ENCODE measurements at regions not wholly inside any gene's neighbourhood (a gene's known extent, or its start where the extent isn't known, plus 50 kb on each side); places are given as distances from the start of the nearest gene placed in this dataset.

- H3K4me3 ChIP-seq (ENCODE audit: low read depth, low read length), result no peak overlapping the region
- DNase-seq (ENCODE audit: low read depth), result no peak
- TF ChIP-seq, protein P1, sequence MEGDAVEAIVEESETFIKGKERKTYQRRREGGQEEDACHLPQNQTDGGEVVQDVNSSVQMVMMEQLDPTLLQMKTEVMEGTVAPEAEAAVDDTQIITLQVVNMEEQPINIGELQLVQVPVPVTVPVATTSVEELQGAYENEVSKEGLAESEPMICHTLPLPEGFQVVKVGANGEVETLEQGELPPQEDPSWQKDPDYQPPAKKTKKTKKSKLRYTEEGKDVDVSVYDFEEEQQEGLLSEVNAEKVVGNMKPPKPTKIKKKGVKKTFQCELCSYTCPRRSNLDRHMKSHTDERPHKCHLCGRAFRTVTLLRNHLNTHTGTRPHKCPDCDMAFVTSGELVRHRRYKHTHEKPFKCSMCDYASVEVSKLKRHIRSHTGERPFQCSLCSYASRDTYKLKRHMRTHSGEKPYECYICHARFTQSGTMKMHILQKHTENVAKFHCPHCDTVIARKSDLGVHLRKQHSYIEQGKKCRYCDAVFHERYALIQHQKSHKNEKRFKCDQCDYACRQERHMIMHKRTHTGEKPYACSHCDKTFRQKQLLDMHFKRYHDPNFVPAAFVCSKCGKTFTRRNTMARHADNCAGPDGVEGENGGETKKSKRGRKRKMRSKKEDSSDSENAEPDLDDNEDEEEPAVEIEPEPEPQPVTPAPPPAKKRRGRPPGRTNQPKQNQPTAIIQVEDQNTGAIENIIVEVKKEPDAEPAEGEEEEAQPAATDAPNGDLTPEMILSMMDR (IDR thresholded peaks at IDR 0.05; ENCODE audit: insufficient read depth, low read depth, low read length, missing control alignments), result no peak
These were observed 151.3 kb upstream of the SLC13A1 start for GRCh38 chr7:123351027-123351426.

- no peak for DNase-seq (ENCODE audit: low read depth)
- TF ChIP-seq, protein P1 (IDR thresholded peaks at IDR 0.05; ENCODE audit: insufficient read depth, low read depth, low read length, missing control alignments), result no peak
- no peak overlapping the region for H3K4me3 ChIP-seq (ENCODE audit: low read depth, low read length)
These were observed 148.9 kb upstream of the SLC13A1 start for GRCh38 chr7:123348690-123349089.

- DNase-seq (ENCODE audit: low read depth), result no peak
- TF ChIP-seq, protein P1 (IDR thresholded peaks at IDR 0.05; ENCODE audit: insufficient read depth, low read depth, low read length, missing control alignments), result no peak
- H3K4me3 ChIP-seq (ENCODE audit: low read depth, low read length), result no peak overlapping the region
These were observed 147.0 kb upstream of the SLC13A1 start for GRCh38 chr7:123346766-123347165.

GRCh38 chr7:123343611-123344010 is 143.8 kb upstream of the SLC13A1 start:
- TF ChIP-seq, protein P1 (IDR thresholded peaks at IDR 0.05; ENCODE audit: insufficient read depth, low read depth, low read length, missing control alignments), result no peak
- no peak overlapping the region for H3K4me3 ChIP-seq (ENCODE audit: low read depth, low read length)
- DNase-seq (ENCODE audit: low read depth), result no peak

DNA sequence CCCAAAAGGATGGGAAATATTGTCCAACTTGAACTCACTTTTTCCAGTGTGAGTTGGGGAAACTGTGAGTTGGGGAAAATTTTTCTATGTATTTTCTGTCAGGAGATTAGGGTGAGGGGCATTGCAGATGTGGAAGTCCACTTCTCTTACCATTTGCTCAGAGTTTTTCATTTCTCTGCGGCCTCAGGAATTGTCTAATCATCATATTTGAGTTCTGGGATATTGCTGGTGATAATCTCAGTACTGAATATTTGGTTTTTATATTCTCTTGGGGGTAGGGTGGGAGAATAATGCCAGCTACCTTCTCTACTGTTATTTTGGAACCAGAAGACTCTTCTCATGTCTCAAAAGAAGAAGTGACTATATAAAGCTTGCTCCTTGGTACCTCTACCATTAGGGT is 141.3 kb upstream of the SLC13A1 start:
- TF ChIP-seq, protein P1 (IDR thresholded peaks at IDR 0.05; ENCODE audit: insufficient read depth, low read depth, low read length, missing control alignments), result no peak

GRCh38 chr7:123338688-123339087 is 138.9 kb upstream of the SLC13A1 start:
- no peak overlapping the region for H3K4me3 ChIP-seq (ENCODE audit: low read depth, low read length)
- DNase-seq (ENCODE audit: low read depth), result no peak
- TF ChIP-seq, protein P1 (IDR thresholded peaks at IDR 0.05; ENCODE audit: insufficient read depth, low read depth, low read length, missing control alignments), result no peak

More for the DNA sequence above, 141.3 kb upstream of the SLC13A1 start:
- no peak for DNase-seq (ENCODE audit: low read depth)
- no peak overlapping the region for H3K4me3 ChIP-seq (ENCODE audit: low read depth, low read length)

- TF ChIP-seq, protein P1 (IDR thresholded peaks at IDR 0.05; ENCODE audit: insufficient read depth, low read depth, low read length, missing control alignments), result no peak
- no peak overlapping the region for H3K4me3 ChIP-seq (ENCODE audit: low read depth, low read length)
- no peak for DNase-seq (ENCODE audit: low read depth)
These were observed 130.3 kb upstream of the SLC13A1 start for GRCh38 chr7:123329988-123330643.
